Right atrium auricular region (tissue), 2 donors: ENCODE measurements at regions not wholly inside any gene's neighbourhood (a gene's known extent, or its start where the extent isn't known, plus 50 kb on each side); places are given as distances from the start of the nearest gene placed in this dataset.

Experiments used
- DNase-seq: peaks from one replicate; pipeline ENCODE4 v3.0.0-alpha.2; 2019; ENCODE audit warnings: low spot score
- H3K27ac ChIP-seq, 2 donors: fragments of 200-600 bp; sonication (generic); 1 replicate in 1 of 2; 2 replicates in 1 of 2; pipeline ENCODE4 v1.5.1; 2016 to 2019
- H3K27me3 ChIP-seq, 2 donors: fragments of 200-600 bp; sonication (generic); one replicate each; pipeline versions ENCODE4 v1.5.1 to v1.6.0; 2017 to 2019
- H3K36me3 ChIP-seq: fragments of 200-600 bp; sonication (generic); one replicate; pipeline ENCODE4 v1.5.1; 2016
- H3K4me1 ChIP-seq, 2 donors: fragments of 200-600 bp; sonication (generic); one replicate each; pipeline versions ENCODE4 v1.5.1 to v1.6.0; 2017 to 2019
- H3K4me3 ChIP-seq, 2 donors: fragments of 200-600 bp; sonication (generic); 1 replicate in 1 of 2; 2 replicates in 1 of 2; pipeline ENCODE4 v1.5.1; 2017 to 2019; ENCODE audit warnings: mild to moderate bottlenecking in 1 of 2, moderate library complexity in 1 of 2
- H3K9me3 ChIP-seq, 2 donors: fragments of 200-600 bp; sonication (generic); one replicate each; pipeline ENCODE4 v1.5.1; 2019
- TF ChIP-seq, protein P1 (sequence below), 2 donors: fragments of 200-600 bp; sonication (generic); IDR thresholded peaks; one replicate each; pipeline ENCODE4 v1.5.1; 2019; ENCODE audit warnings: antibody characterized with exemption in 2 of 2

DNA sequence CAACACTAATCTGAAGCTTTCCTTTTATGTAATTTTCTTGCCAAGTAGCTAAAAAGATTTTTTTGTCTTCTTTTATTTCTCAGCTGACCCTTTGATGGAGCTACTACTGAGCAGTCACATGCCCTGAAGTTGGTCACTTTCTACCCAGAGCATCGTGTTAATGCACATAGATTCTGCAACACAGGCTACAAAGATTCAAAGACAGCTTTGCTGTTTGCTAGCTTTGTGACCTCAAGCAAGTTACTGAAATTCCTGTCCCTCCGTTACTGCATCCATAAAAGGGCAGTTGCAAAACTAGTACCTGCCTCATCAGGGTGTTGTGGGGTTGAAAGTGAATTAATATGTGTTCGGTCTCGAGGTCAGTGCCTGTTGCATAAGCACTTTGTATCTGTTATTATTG lies 179.9 kb downstream of the GAS1 start:
- TF ChIP-seq, protein P1, sequence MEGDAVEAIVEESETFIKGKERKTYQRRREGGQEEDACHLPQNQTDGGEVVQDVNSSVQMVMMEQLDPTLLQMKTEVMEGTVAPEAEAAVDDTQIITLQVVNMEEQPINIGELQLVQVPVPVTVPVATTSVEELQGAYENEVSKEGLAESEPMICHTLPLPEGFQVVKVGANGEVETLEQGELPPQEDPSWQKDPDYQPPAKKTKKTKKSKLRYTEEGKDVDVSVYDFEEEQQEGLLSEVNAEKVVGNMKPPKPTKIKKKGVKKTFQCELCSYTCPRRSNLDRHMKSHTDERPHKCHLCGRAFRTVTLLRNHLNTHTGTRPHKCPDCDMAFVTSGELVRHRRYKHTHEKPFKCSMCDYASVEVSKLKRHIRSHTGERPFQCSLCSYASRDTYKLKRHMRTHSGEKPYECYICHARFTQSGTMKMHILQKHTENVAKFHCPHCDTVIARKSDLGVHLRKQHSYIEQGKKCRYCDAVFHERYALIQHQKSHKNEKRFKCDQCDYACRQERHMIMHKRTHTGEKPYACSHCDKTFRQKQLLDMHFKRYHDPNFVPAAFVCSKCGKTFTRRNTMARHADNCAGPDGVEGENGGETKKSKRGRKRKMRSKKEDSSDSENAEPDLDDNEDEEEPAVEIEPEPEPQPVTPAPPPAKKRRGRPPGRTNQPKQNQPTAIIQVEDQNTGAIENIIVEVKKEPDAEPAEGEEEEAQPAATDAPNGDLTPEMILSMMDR (IDR thresholded peaks at IDR 0.05) = no peak
- Histone ChIP-seq H3K4me1 (no peaks in the 10 kb centered on the region), H3K9me3 (no peaks in the 10 kb centered on the region), H3K36me3 (no peaks in the 10 kb centered on the region), H3K4me3 (no peak overlapping the region), H3K27me3 (no peaks in the 10 kb centered on the region), H3K27ac (no peak overlapping the region)
- DNase-seq = no peak

DNA sequence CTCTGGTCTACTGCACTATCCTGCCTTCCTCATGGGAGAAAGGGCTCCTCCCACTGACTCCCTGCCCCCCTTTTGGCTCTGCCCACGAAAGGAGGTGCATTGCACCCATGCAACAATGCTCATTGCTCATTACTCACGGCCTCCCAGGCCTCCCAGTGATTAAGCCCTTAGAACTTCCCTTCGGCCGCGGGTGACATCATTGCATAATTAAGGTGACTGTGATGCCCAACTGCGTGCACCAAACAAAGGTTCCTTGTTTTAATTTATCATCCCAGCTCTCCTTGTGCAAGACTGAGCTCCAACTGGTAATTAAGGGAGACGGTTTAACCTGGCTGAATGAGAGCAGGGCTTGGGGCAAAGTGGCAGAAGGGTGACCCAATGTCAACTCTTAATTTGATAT lies 180.4 kb downstream of the GAS1 start:
- DNase-seq = peak; percentile 74
- TF ChIP-seq, protein P1 (IDR thresholded peaks at IDR 0.05) = no peak
- no peak overlapping the region for H3K27ac ChIP-seq
- no peaks in the 10 kb centered on the region for H3K27me3 ChIP-seq
- H3K4me3 ChIP-seq = no peak overlapping the region
- no peaks in the 10 kb centered on the region for H3K4me1 ChIP-seq
- H3K9me3 ChIP-seq = no peaks in the 10 kb centered on the region
- no peaks in the 10 kb centered on the region for H3K36me3 ChIP-seq

DNA sequence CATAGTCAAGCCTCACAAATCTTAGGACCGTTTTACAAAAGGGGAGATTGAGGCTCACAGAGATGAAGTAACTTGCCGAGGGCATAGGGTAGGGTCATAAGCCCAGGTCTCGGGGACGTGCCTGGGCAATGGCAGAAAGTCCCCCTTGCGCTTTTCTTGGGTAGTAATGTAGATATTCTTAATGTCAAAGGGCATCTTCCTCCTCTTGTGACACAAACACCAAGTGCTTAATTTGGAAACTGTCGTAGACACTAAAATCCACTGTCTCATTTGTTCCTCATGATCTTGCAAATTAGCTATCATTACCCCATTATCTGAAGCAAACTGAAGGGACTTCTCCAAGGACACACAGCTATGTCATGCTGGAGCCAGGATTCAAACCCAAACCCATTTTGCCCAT lies 180.8 kb downstream of the GAS1 start:
- no peak for DNase-seq
- TF ChIP-seq, protein P1 (IDR thresholded peaks at IDR 0.05) = no peak
- Histone ChIP-seq H3K4me3 (no peak overlapping the region), H3K36me3 (no peaks in the 10 kb centered on the region), H3K27me3 (no peaks in the 10 kb centered on the region), H3K4me1 (no peaks in the 10 kb centered on the region), H3K27ac (no peak overlapping the region), H3K9me3 (no peaks in the 10 kb centered on the region)

DNA sequence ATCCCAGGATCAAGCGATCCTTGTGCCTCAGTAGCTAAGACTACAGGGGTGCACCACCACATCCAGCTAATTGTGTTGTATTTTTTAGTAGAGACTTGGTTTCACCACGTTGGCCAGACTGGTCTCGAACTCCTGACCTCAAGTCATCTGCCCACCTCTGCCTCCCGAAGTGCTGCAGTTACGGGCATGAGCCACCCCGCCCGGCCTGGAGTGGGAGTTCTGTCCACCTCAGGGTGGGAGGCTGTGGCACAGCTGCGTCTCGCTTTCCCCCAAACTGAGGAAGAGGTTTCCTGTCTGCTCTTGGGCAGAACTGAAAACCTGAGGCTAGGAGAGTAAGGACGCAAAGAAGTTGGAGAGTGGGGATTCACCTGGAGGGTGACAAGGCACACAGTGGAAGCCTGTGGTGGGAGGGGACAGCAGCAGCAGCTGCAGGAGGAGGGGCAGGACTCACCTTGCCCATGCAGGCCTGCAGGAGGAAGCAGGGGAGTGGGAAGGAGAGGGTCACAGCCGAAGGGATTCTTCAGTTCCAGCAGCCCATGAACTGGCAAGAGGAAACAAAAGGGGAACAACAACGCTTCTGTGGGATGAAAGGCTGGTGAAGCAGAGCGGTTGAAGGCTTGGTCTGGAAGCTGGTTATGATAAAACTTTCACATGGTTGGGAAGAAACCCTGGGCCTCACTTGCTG lies 181.4 kb downstream of the GAS1 start:
- Histone ChIP-seq H3K27me3 (no peaks in the 10 kb centered on the region), H3K27ac (no peak overlapping the region), H3K36me3 (no peaks in the 10 kb centered on the region), H3K4me3 (no peak overlapping the region), H3K4me1 (no peaks in the 10 kb centered on the region), H3K9me3 (no peaks in the 10 kb centered on the region)
- TF ChIP-seq, protein P1 (IDR thresholded peaks at IDR 0.05) = no peak
- DNase-seq = no peak

DNA sequence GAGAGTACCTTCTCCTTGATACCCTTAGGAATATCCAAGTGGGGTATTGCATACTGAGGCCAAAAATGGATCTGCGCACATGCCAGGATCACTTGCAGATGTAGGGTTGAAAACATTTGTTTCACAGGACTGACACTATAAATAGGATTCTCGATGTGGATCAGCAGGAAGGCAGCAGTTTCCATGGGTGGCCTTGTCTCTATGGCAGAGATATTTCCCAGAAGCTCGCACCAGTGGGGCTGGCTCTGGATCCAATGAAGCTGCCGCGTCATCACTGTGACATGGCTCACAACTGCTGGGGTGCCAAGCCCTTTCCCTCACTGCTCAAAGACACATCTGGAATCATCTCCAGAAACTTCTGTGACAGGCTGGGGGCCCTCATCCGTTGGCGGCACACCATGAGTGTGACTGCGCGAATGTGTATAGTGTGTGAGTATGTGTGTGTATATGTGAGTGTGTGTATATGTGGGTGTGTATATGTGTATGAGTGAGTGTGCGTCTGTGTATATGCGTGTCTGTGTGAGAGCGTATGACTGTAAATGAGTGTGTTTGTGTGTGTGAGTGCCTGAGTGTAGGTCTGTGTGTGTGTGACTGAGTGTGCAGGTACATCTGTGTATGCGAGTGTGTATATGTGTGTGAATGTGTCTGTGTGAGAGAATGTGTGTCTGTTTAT lies 182.5 kb downstream of the GAS1 start:
- no peak for DNase-seq
- Histone ChIP-seq H3K4me3 (no peak overlapping the region), H3K9me3 (no peaks in the 10 kb centered on the region), H3K36me3 (no peaks in the 10 kb centered on the region), H3K27ac (no peak overlapping the region), H3K27me3 (no peaks in the 10 kb centered on the region), H3K4me1 (no peaks in the 10 kb centered on the region)
- TF ChIP-seq, protein P1 (IDR thresholded peaks at IDR 0.05) = no peak
